Ramos (cell line): ENCODE measurements at regions not wholly inside any gene's neighbourhood (a gene's known extent, or its start where the extent isn't known, plus 50 kb on each side); places are given as distances from the start of the nearest gene placed in this dataset.
"Not testable (repeated sequence)": the region's sequence is repeated elsewhere in the genome, so short reads cannot be mapped to it uniquely, and the experiment has no call there.

Experiments used
- in situ Hi-C: fragments of 300-500 bp; cut with MboI; formaldehyde crosslinking; loops from one replicate; pipeline ENCODE4 v1.14.3; 2022; ENCODE audit warnings: low sequenced_read_pairs; ENCODE audit not compliant: unreplicated experiment

- in situ Hi-C loops, result no loop called here
Measured at GRCh38 chr4:86472377-86473019, 112.6 kb upstream of the MAPK10 start.

DNA sequence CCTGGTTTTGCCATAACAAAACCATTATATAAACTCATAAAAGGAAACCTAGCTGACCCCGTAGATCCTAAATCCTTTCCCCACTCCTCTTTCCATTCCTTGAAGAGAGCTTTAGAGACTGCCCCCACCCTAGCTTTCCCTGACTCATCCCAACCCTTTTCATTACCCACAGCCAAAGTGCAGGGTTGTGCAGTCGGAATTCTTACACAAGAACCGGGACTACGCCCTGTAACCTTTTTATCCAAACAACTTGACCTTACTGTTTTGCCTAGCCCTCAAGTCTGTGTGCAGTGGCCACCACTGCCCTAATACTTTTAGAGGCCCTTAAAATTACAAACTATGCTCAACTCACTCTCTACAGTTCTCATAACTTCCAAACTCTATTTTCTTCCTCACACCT, 116.0 kb upstream of the PTPN13 start:
- in situ Hi-C loops, result not testable (repeated sequence)

DNA sequence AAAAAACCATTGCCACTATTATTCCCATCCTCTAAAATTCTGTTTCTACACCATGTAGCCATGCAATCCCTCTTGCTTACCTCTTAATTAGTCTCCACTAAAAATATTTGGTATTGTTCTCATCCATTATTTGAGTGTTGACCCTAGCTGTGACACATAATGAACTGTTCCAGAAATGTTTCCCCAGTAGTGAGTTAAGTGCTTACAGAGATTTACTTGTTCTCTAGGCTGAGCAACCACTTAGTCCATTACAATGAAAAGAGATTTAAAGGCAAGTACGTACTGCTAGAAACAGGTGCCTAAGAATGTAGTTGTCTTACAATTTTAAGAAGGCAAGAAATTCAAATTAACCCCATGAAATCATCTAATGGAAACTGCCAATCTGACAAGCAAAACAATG, 112.7 kb upstream of the PTPN13 start:
- in situ Hi-C loops, result no loop called here

GRCh38 chr4:86482306-86483172, 111.6 kb upstream of the PTPN13 start:
- in situ Hi-C loops, result no loop called here

GRCh38 chr4:86483173-86483490, 111.0 kb upstream of the PTPN13 start:
- in situ Hi-C loops, result no loop called here

DNA sequence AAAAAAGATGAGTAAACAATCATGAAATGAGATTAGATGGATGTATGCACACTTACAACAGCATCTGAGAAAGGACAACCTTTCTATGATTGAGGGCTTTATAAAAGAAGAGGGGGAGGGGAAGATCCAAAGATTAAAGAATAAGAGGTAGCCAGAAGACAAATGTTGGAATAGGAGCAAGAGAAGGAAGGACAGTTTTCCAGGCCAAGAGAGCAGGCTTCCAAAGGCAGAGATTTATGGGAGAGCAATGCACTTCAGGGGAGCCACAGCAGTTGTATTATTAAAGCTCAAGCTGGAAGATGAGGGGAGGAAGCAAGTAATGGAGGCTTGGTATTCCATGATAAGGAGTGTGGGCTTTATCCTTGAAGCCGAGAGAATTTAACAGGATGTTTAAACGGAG, 110.3 kb upstream of the PTPN13 start:
- in situ Hi-C loops, result no loop called here

- in situ Hi-C loops, result no loop called here
Measured at GRCh38 chr4:86484241-86484640, 109.9 kb upstream of the PTPN13 start.

DNA sequence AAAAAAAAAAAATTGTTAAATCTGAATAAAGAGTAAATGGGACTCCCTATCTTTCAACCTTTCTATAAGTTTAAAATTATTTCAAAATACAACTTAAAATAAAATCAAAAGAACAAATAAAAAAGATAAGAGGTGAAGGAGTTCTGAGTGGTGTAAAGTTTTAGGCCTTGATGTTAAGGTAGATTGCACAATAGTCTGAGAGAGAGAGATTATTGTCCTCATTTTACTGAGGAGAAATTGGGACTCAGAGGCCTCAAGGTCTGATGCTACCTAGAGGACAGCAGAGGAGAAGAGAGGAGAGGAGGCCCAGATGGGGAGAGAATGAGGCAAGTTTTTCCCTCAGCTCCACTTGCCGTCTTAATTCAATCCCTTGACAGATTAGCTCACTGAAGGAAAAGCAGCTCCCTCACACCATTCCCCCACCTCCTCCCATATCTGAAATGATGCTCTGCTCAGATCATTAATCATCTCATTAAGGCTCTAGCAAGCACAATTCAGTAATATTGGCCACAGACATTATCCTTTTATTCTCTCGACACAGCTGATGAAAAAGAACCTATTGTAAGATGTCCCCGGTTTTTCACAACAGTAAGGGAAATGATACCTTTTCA, 106.3 kb upstream of the PTPN13 start:
- in situ Hi-C loops, result no loop called here

DNA sequence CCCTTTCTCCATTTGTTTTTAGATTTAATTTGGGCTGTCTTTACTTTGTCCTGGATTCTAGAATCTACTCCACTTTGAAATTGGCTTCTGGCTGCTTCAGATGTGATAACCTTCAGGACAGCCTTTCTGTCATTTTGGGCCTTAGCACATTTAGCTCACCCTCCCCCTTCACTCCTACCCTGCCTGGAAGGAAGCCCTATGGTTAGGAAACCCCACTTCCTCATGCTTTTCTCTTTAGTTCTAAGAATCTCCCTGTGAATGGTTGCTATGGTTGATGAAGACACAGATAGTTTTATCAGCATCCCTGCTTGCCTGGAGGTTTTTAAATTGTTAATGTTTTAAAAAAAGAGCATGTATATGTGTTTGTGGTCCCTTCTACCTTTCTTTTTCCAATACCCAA, 100.7 kb upstream of the PTPN13 start:
- in situ Hi-C loops, result loop anchor here (10.0 kb wide), 1 partner anchor 401 kb away; the partner anchor contains the start of gene C4orf36

GRCh38 chr4:86496094-86497080, 97.7 kb upstream of the PTPN13 start:
- in situ Hi-C loops, result loop anchor here (10.0 kb wide), 1 partner anchor 398 kb away; the partner anchor contains the start of gene C4orf36

GRCh38 chr4:86497131-86497530, 97.0 kb upstream of the PTPN13 start:
- in situ Hi-C loops, result loop anchor here (10.0 kb wide), 1 partner anchor 398 kb away; the partner anchor contains the start of gene C4orf36

- in situ Hi-C loops, result loop anchor here (10.0 kb wide), 1 partner anchor 397 kb away; the partner anchor contains the start of gene C4orf36
Measured at GRCh38 chr4:86497980-86498862, 95.9 kb upstream of the PTPN13 start.

- in situ Hi-C loops, result loop anchor here (10.0 kb wide), 1 partner anchor 396 kb away; the partner anchor contains the start of gene C4orf36
Measured at GRCh38 chr4:86498863-86499166, 95.3 kb upstream of the PTPN13 start.

DNA sequence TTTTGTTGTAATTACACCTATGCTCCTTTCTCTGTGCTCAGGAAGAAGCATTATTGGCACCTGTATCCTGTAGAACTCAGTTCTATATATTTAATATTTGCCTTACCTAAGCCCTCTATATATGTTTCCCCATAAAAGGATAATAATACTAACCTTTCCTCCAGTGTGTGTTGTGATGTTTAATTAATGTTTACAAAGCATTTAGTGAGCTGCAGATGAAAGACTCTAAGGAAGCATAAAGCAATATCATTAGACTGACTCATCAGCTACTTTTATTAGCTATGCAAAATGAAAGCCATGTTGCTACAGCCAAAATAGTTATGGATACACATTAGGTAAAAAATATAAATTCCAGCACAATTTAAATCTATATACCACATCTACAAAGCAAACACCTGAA, 93.6 kb upstream of the PTPN13 start:
- in situ Hi-C loops, result no loop called here

DNA sequence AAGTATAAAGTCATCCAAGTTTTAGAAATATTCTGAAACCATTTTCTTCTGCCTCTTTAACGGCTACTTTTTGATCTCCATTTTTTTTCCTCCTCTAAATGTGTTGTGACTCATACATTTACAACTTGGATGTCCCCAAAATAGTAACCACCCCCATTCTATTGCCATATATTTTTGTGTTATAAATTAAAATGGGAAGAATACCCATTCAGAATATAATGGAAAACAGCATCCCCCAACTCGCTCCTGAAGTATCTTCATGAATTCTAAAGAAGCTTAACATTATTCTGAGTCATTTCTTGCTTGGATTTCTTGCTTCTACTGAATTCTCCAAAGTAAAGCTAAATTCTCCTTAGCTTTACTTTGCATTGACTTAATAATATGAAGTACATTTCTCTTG, 92.0 kb upstream of the PTPN13 start:
- in situ Hi-C loops, result no loop called here

DNA sequence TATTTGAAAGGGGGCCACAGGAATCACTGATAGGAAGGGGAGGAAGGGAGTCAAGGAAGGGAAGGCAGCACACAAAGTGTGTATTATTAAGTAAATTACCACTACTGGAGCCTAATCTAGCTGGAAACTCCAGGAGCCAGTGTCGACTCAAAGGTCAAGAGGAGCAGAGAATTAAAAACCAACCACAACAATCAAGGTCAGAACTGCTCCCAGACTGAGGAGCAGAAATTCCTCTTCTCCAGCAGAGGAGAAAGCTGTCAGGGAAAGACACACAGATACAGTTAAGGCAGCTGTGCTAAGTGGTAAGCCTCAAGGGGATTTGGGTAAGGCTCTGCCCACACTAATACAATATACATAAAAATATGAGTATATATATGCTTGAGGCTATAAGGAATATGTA, 87.5 kb upstream of the PTPN13 start:
- in situ Hi-C loops, result no loop called here

DNA sequence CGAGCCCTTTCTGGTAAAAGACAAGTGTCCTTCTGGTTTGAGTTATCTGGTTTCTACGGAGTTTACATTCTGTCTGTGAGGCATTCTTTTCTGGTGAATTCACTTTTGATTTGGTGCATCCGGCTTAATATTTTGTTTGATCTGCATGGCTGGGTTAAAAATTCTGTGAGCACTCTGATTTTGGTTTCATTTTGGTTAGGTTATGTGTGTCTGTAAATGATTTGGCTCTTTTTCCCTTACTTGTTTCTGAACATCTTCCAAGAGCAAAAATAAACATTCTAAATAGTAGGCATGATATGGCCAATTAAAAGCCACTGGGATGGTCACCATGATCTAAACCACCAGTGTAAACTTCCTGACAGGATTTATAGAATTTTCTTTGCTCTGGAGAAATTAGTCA, 85.7 kb upstream of the PTPN13 start:
- in situ Hi-C loops, result no loop called here

GRCh38 chr4:86511590-86511989, 82.5 kb upstream of the PTPN13 start:
- in situ Hi-C loops, result no loop called here

GRCh38 chr4:86512631-86513030, 81.5 kb upstream of the PTPN13 start:
- in situ Hi-C loops, result no loop called here
